HCT116 (cell line): ENCODE measurements at regions not wholly inside any gene's neighbourhood (a gene's known extent, or its start where the extent isn't known, plus 50 kb on each side); places are given as distances from the start of the nearest gene placed in this dataset.

Experiments
- CEBPB ChIP-seq: IDR thresholded peaks from 2 replicates; pipeline ENCODE4 v1.6.1; 2012; ENCODE audit warnings: low read depth
- CTCF ChIP-seq, 3 experiments: fragments of 200-600 bp in 1 of 3; sonication (generic) in 1 of 3; IDR thresholded peaks in 2 of 3; conservative IDR thresholded peaks in 1 of 3; 2 replicates each; pipeline ENCODE4 v1.5.1; 2012 to 2017; ENCODE audit warnings: low read depth in 2 of 3, low read length in 2 of 3, antibody characterized with exemption in 1 of 3, borderline replicate concordance in 1 of 3, control low read depth in 1 of 3, mild to moderate bottlenecking in 1 of 3, mixed read lengths in 1 of 3, mixed run types in 1 of 3, moderate library complexity in 1 of 3; ENCODE audit not compliant: insufficient read depth in 1 of 3
- EZH2 ChIP-seq: fragments of 200-600 bp; sonication (generic); IDR thresholded peaks from 2 replicates; pipeline ENCODE4 v1.6.1; 2017; ENCODE audit warnings: antibody characterized with exemption, mixed run types
- EZH2phosphoT487 ChIP-seq: fragments of 200-600 bp; IDR thresholded peaks from 2 replicates; pipeline ENCODE4 v1.6.1; 2018; ENCODE audit warnings: antibody characterized with exemption, borderline replicate concordance
- MAX ChIP-seq: IDR thresholded peaks from 2 replicates; pipeline ENCODE4 v1.6.1; 2012
- POLR2A ChIP-seq: IDR thresholded peaks from 2 replicates; pipeline ENCODE4 v1.7.0; 2011; ENCODE audit warnings: borderline replicate concordance; ENCODE audit not compliant: insufficient read depth, insufficient read length; ENCODE audit errors: extremely low read depth
- POLR2AphosphoS5 ChIP-seq: IDR thresholded peaks from 2 replicates; pipeline ENCODE4 v1.6.1; 2011; ENCODE audit warnings: mild to moderate bottlenecking, low read depth, low read length, moderate library complexity
- REST ChIP-seq: IDR thresholded peaks from 2 replicates; pipeline ENCODE4 v1.6.1; 2012; ENCODE audit warnings: low read depth
- SRF ChIP-seq: IDR thresholded peaks from 2 replicates; pipeline ENCODE4 v1.6.1; 2012; ENCODE audit warnings: low read depth
- TCF7L2 ChIP-seq: IDR thresholded peaks from 2 replicates; pipeline ENCODE4 v1.7.0; 2011; ENCODE audit warnings: borderline replicate concordance, inconsistent platforms; ENCODE audit not compliant: insufficient read depth, insufficient read length; ENCODE audit errors: extremely low read depth
- YY1 ChIP-seq: IDR thresholded peaks from 2 replicates; pipeline ENCODE4 v1.6.1; 2011; ENCODE audit warnings: low read length, low read depth, moderate library complexity, mild to moderate bottlenecking; ENCODE audit not compliant: insufficient replicate concordance; ENCODE audit errors: extremely low read depth
- ZFX ChIP-seq: fragments of 450-650 bp; IDR thresholded peaks from 2 replicates; pipeline ENCODE4 v1.6.1; 2017
- ZNF274 ChIP-seq: fragments of 200-500 bp; sonication (Bioruptor generic); IDR thresholded peaks from 2 replicates; pipeline ENCODE4 v1.6.1; 2014; ENCODE audit warnings: mild to moderate bottlenecking, low read depth, low read length, inconsistent platforms

GRCh38 chr21:15422783-15423182 lies 307.0 kb upstream of the USP25 start:
- no peak for TF ChIP-seq EZH2
- no peak for TF ChIP-seq CTCF (IDR thresholded peaks at IDR 0.05 in 2 of 3, conservative IDR thresholded peaks at IDR 0.05 in 1 of 3; ENCODE audit: borderline replicate concordance in 1 of 3, insufficient read depth in 1 of 3, low read depth in 2 of 3, low read length in 2 of 3)
- no peak for TF ChIP-seq POLR2AphosphoS5
- TF ChIP-seq POLR2A: no peak
- no peak for TF ChIP-seq YY1
- no peak for TF ChIP-seq REST
- no peak for TF ChIP-seq SRF
- TF ChIP-seq ZFX: no peak
- TF ChIP-seq TCF7L2: no peak
- no peak for TF ChIP-seq CEBPB
- no peak for TF ChIP-seq EZH2phosphoT487
- TF ChIP-seq MAX: no peak
- TF ChIP-seq ZNF274: no peak
